ENCODE measurements at regions not wholly inside any gene's neighbourhood (a gene's known extent, or its start where the extent isn't known, plus 50 kb on each side); places are given as distances from the start of the nearest gene placed in this dataset.

- H3K27ac ChIP-seq: no peak overlapping the region
- no peaks in the 10 kb centered on the region for H3K36me3 ChIP-seq (ENCODE audit: low read depth, missing control alignments)
- intact Hi-C loops (cut with DNase I; ENCODE audit: low total_unique reads): no loop called here
- H3K27me3 ChIP-seq: no peaks in the 10 kb centered on the region
- no peak overlapping the region for H3K4me3 ChIP-seq
- WGBS, 2 donors: 87 to 92% methylated on average over 2 of the region's 2 CpGs
- no peaks in the 10 kb centered on the region for H3K9me3 ChIP-seq
- TF ChIP-seq CTCF (IDR thresholded peaks at IDR 0.05): no peak
- no peak for TF ChIP-seq POLR2A (IDR thresholded peaks at IDR 0.05)
- H3K4me1 ChIP-seq: no peaks in the 10 kb centered on the region
- DNase-seq: no peak
Measured at GRCh38 chr4:34636623-34637022, 1607.7 kb downstream of the ARAP2 start.

- Histone ChIP-seq H3K27ac (no peak overlapping the region), H3K4me1 (no peaks in the 10 kb centered on the region), H3K9me3 (no peaks in the 10 kb centered on the region), H3K27me3 (no peaks in the 10 kb centered on the region), H3K4me3 (no peak overlapping the region), H3K36me3 (ENCODE audit: low read depth, missing control alignments) (no peaks in the 10 kb centered on the region)
- TF ChIP-seq POLR2A (IDR thresholded peaks at IDR 0.05): no peak
- TF ChIP-seq CTCF (IDR thresholded peaks at IDR 0.05): no peak
- DNase-seq: no peak
- intact Hi-C loops (cut with DNase I; ENCODE audit: low total_unique reads): no loop called here
- WGBS, 2 donors: 58 to 61% methylated on average over 1 of the region's 1 CpG
Measured at GRCh38 chr4:34643476-34643875, 1600.8 kb downstream of the ARAP2 start.

- Histone ChIP-seq H3K27me3 (no peaks in the 10 kb centered on the region), H3K4me3 (no peak overlapping the region), H3K4me1 (no peaks in the 10 kb centered on the region), H3K27ac (no peak overlapping the region), H3K36me3 (ENCODE audit: low read depth, missing control alignments) (no peaks in the 10 kb centered on the region), H3K9me3 (no peaks in the 10 kb centered on the region)
- DNase-seq: no peak
- intact Hi-C loops (cut with DNase I; ENCODE audit: low total_unique reads): no loop called here
- TF ChIP-seq POLR2A (IDR thresholded peaks at IDR 0.05) (no peak), CTCF (IDR thresholded peaks at IDR 0.05) (no peak)
- WGBS, 2 donors: 81 to 83% methylated on average over 4 of the region's 4 CpGs
Measured at GRCh38 chr4:34644579-34645115, 1599.7 kb downstream of the ARAP2 start.

GRCh38 chr4:34649716-34650115, 1594.6 kb downstream of the ARAP2 start:
- Histone ChIP-seq H3K4me3 (no peak overlapping the region), H3K36me3 (ENCODE audit: low read depth, missing control alignments) (no peaks in the 10 kb centered on the region), H3K27ac (no peak overlapping the region), H3K27me3 (no peaks in the 10 kb centered on the region), H3K9me3 (no peaks in the 10 kb centered on the region), H3K4me1 (no peaks in the 10 kb centered on the region)
- no peak for TF ChIP-seq CTCF (IDR thresholded peaks at IDR 0.05)
- no peak for TF ChIP-seq POLR2A (IDR thresholded peaks at IDR 0.05)
- intact Hi-C loops (cut with DNase I; ENCODE audit: low total_unique reads): no loop called here
- DNase-seq: no peak

GRCh38 chr4:34664051-34664450, 1580.3 kb downstream of the ARAP2 start:
- intact Hi-C loops (cut with DNase I; ENCODE audit: low total_unique reads): no loop called here
- no peak overlapping the region for H3K4me3 ChIP-seq
- H3K27me3 ChIP-seq: no peaks in the 10 kb centered on the region
- no peaks in the 10 kb centered on the region for H3K36me3 ChIP-seq (ENCODE audit: low read depth, missing control alignments)
- DNase-seq: no peak
- H3K4me1 ChIP-seq: no peaks in the 10 kb centered on the region
- WGBS, 2 donors: 93 to 95% methylated on average over 5 of the region's 5 CpGs
- TF ChIP-seq POLR2A (IDR thresholded peaks at IDR 0.05) (no peak), CTCF (IDR thresholded peaks at IDR 0.05) (no peak)
- H3K9me3 ChIP-seq: no peaks in the 10 kb centered on the region
- H3K27ac ChIP-seq: no peak overlapping the region
